GM21619 (cell line): ENCODE measurements at regions not wholly inside any gene's neighbourhood (a gene's known extent, or its start where the extent isn't known, plus 50 kb on each side); places are given as distances from the start of the nearest gene placed in this dataset.
A peak's percentile ranks its signal among the peaks of the same experiment; 100 is the strongest.
"Not testable (repeated sequence)": the region's sequence is repeated elsewhere in the genome, so short reads cannot be mapped to it uniquely, and the experiment has no call there.

Experiments
- ATAC-seq: cut with Tn5 transposase; IDR thresholded peaks from one replicate; pipeline ENCODE4 v1.9.1; 2021; ENCODE audit not compliant: unreplicated experiment

DNA sequence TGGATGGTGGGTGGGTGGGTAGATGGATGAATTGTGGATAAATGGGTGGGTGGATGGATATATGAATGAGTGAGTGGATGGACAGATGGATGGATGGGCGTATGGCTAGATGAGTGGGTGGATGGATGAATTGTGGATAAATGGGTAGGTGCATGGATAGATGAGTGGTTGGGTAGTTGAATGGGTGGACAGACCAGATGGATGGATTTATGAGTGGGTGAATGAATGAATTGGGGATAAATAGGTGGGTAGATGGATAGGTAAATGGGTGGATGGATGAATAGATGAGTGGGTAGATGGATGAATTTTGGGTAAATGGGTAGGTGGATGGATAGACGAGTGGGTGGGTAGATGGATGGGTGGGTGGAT lies 108.7 kb downstream of the NPIPB11 start:
- ATAC-seq: not testable (repeated sequence)

DNA sequence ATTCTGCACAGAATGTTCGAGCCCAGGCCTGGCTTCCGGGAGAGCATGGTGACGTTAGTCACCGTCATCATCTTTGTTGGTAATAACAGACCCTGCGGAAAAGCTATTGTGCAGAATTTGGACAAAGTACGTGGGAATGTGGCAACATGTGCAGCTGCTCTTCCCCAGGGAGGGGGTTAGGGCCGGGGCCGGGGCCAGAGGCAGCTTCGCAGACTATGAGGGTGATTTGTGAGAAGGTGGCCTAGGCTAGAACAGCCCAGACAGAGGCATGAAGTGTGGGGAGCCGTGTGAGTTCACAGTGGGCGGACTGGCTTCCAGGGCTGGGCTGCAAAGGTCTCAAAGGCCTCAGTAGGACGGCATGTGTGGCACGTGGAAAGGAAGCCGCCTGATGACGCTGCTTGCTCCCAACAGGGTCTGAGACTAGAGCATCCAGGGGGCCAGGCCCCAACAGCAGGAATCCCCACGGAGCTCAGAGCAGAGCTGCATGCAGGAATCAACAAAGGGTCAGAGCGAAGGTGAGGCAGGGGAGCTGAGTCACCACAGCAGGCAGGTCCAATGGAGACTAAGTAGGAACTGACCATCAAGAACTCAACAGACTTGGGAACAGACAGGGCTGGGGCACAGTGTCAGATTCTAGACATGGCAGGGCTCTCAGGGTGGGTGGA lies 109.2 kb downstream of the NPIPB11 start:
- not testable (repeated sequence) for ATAC-seq

DNA sequence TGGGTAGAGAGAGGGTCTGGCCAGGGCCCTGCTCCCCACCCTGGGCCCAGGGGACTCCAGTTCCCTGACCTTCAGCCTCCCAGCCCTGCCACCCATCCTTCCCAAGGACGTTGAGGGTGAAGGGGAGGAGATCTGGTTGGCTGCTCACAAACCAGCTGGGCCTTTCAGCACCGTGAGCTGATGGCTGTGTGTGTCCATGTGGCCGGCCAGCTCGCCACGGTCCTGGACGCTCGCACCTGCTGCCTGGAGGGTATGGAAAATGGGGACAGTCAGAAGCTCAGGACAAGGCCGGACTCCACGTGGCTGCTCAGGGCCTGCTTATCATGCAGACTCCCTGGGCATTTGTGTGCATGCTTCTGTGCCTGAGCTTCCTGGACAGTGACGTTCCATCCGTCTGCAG lies 110.3 kb downstream of the NPIPB11 start:
- not testable (repeated sequence) for ATAC-seq

DNA sequence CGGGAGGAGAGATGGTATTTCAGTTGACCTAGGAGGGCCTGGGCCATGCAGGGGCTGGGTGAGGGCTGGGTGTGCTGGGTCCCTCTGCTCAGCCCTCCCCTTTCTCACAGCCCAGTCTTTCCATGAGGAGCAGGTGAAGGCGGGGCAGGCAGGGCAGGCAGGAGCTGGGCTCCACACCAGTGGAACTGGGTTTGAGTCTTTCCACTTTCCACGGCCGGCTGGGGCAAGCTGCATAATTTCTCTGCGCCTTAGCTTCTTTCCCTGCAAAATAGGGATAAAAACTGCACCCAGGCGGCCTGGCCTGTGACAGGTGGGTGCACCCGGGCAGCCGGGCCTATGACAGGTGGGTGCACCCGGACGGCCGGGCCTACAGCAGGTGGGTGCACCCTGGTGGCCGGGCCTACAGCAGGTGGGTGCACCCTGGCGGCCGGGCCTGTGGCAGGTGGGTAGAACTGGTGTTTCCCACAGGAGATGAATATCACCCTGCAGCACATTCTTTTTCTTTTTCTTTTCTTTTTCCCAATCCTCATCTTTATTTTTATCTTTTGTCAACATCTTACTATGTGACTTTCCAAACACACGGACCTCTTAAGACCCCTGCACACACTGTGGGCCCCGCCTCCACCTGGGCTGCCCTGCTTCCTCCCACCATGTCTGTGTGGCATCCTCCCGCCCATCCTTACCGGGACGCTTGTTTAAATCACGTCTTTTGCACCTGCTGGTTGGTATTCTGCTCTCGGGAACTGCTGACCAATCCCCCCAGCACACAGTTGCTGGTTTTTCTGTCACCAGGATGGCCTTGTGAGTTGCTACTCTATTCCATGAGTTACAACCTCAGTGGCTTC lies 111.3 kb downstream of the NPIPB11 start:
- not testable (repeated sequence) for ATAC-seq

DNA sequence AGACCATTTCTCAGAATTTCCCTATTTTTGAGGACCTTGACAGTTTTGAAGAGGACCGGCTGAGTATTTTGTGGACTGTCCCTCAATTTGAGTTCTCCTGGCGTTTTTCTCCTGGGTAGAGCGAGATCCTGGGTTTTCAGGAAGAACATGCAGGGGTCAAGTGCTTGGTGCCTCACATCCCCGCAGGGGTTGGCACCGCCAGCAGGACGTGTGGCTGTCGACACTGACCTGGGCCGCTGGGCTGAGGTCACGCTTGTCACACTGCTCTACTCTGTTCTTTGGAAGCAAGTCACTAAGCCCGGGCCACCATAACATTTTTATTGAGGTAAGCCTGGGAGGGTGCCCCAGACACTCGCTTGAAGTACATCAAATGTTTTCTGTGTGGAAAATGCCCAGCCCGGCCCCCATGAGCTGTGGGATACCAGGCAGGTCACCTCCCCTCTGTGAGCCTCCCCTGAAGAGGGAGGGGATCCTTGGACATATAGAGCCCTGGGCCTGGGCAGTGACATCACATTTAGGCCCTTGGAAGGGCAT lies 112.0 kb downstream of the NPIPB11 start:
- not testable (repeated sequence) for ATAC-seq

DNA sequence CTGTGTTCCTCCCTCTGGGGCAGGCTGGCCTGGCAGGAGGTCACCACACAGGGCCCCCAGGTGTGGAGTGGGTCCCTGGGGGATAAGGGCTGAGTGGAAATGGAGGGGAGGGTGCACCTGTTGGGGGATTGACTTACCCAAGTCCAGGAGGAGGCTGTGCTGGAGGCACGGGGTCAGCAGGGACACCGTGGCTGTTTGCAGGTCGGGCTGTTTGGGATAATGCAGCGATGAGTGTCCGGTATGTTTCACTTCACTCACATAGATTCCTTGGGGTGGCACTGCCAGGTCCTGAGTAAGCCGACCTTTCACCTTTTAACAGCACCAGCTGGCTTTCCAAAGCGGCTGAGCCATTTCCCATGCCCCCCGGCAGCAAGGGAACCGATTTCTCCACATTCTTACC lies 113.0 kb downstream of the NPIPB11 start:
- not testable (repeated sequence) for ATAC-seq

DNA sequence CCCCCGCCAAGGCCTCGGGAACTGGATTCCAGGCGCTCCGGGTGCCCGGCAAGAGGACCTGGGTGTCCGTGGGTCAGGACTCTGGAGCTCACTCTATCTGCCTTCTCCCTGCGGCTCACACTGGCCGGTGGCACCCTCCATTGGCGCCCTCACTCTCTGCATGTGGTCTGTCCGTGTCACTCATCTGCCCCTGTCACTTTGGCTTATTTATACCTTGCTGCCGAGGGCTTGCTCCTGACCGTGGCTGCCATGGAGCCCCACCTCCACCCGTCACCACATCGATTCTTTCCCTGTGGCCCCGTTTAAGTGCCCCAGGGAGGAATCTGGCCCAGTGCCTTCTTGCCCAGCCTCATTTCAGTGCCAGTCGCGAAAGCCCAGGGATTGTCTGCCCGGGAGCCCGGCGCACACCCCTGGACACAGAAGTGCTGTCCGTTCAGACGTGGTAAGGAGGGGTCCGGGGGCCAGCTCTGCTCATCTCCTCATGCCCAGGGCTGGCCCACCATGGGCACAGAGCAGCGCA lies 113.5 kb downstream of the NPIPB11 start:
- ATAC-seq: not testable (repeated sequence)

DNA sequence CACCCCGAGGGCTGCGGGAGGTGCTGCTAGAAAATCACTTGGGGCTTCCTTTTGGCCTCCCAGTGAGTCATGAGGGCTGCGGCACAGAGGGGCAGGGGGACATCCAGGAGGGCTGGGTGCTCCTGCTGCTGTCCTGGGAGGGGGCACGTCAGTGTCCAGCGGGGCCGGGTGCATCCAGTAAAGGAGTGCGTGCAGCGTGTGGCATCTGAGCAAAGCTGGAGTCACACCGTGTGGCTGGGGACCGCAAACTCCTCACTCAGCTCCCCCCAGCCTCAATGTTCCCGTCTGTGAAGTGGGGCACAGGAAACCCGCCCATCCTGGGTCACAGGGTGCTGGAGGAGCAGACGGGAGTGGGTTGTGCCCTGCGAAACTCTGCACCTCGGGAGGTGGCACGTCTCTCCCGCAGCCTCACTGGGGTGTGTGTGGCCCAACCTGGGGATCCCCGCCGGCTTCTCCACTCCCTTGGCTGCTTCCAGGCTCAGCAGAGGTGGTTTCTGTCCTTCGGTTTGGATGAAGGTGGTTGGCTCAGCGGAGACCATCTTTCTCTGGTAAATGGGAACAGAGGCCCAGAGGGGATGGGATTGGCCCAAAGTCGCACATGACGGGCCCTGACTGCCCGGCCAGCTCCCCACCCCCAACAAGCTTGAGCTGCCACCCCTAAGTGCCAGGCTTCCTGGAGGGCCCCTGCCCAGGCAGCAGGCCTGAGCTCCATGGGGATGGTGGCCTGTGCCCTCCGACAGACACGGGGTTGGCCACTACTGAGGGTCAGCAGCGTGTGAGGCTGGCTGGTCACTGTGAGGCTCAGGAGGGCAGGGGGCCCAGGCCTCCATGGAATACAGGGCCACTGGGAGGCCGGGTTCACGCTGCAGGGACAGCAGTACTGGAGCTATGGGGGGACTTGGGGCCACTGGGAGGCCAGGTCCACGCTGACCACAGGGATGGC lies 114.9 kb downstream of the NPIPB11 start:
- peak; percentile 26 for ATAC-seq

DNA sequence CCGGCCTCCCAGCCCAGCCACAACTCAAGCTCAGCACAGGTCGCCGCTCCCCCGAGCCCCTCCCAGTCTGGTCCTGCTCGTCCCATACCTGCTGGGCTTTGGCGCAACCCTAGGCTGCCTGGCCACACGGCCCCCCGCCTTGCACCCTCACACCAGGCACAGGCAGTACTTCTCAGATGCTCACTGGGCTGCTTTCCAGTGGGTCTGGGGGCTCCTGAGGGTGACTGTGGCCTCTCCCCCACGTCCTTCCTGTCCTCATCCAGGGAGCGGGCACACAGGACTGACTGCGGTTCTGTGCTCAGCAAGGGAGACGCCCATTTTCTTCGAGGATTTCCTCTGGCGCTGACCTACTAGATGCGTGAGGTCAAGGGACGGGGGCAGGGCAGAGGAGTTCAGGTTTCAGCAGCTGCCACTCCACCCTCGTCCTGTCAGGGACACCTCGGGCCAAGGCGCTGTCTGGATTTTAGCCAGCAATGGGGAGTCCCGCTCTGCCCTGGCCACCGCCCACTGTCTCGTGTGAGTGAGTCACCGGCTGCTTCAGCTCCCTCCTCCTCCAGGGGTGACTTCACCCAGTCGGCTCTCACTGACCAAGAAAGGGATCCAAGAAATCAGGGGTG lies 115.8 kb downstream of the NPIPB11 start:
- ATAC-seq: peak; percentile 67

DNA sequence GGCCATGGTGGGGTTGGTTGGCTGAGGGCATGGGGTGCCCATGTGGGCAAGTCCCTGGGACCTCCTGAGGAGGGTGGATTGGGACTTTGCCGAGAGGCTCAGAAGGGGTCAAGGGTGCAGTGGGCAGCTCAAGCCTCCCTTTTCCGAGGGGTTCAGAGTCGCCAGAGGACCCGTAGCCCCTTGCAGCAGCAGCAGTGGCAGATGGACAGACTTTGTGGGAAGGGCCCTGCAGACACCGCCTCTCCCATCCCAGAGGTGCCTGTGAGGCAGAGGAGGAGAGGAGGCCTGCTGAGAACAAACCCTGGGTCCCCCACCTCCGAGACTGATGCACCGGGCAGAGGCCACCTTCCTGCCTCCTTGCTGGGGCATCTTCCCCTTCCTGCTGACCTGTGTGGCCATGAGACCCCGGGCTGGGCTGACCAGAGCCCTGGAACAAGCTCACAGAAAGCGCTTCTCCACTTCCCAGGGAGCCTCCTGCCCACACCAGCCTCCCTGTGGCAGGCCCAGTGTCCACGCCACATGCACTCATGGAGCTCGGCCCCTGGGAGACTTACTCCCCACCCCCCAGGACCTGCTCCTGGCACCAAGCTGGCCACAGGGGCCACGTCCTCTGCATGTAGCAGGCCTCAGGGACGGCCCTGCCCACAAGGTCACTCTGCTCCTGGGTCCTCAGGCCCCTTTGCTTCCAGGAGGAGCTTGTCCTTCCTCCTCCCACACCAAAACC lies 116.8 kb downstream of the NPIPB11 start:
- not testable (repeated sequence) for ATAC-seq

DNA sequence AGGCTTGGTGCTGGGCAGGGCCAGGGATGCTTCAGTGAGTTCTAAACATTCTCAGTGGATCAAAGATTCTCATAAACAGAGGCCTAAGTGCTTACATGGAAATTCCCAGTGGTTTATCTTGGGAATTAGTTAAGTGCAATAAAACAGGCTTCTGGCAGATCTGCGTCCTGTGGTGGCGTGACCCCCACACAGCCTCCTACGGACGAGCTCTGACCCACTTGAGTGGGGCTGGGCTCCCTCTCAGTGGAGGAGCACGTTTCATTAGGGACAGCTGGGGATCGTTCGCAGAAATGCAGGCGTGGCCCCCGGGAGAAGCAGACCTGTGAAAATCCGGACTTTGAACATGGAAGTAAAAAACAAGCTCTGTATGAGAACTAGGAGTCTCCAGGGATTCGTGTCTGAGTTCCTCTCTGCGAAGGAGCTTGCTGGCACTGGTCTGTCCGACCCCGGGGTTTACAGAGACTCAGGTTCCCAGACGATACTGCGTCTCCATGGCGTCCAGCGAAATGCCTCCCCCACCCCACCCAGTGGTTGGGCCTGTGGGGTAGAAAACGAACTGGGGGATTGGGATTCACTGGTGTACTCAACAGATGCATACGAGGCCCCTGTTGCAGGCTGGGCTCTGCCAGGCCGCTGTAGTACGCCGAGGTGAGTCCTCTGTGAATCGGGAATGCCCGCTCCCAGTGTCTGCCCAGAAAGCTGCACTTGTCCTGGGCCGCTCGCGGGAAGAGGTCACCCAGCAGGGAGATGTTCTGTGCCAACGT lies 117.6 kb downstream of the NPIPB11 start:
- not testable (repeated sequence) for ATAC-seq

DNA sequence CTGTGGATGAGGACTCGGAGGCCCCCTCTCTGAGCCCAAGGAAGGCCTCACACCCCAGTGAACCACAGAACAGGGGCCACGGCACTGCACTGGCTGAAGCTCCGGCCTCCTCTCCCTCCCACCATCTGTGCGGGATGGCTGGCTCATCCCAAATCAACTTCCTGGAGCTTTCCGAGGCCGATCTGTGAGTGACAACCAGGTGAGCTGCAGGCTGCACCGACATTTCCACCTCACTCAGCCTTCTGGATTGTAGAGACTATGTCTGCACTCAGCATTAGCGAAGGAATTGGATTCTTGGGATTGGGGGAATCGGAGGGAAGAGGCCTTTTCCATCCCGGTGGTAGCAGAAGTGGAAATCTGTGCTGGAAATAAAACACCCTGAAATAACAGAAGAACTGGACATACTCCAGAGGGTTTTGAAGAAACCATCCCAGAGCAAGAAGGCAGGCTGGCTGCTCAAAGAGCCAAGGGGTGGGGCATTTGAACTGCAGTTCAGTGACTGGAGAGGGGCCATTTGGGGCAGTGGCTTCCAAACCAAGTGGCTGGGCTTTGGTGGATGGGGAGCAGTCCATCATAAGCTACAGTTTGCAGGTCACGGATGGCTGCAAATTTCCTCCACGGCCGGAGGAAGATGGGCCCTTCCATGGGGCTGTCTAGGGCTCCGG lies 118.5 kb downstream of the NPIPB11 start:
- not testable (repeated sequence) for ATAC-seq

DNA sequence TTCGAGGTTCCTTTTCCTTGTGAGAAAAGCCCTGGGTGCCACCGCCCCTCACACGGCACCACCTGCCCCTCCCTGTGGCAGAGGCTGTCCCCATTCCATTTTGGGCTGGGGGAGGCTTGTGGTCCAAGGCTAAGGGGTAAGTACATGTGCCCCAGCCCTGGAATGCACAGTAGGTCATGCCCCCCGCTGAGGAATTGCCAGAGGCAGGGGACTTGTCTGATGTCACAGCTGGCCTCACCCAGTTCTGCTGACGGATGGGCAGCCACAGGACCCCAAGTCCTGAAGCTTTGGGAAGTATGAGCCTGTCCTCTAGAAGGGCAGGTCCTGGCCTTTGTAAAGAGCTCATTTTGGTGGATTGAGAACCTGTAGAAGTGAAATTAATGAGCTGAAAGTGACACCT lies 119.3 kb downstream of the NPIPB11 start:
- ATAC-seq: not testable (repeated sequence)

DNA sequence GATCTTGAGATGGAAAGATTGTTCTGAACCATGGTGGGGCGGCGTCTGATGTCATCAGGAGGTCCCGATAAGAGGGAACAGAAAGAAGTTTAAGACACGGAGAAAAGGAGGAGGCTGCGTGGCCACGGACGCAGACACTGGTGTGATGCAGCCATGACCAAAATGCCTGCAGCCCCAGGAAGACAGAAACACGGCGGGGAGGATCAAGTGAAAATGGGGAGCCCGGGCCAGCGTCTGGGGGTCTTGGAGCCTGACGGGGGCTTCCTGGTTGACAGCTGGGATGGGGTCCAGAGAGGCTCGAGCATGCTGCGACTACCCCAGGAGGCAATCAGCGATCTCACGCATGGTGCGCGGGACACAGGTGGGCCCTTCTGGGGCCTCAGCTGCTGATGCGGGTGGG lies 119.7 kb downstream of the NPIPB11 start:
- ATAC-seq: not testable (repeated sequence)

DNA sequence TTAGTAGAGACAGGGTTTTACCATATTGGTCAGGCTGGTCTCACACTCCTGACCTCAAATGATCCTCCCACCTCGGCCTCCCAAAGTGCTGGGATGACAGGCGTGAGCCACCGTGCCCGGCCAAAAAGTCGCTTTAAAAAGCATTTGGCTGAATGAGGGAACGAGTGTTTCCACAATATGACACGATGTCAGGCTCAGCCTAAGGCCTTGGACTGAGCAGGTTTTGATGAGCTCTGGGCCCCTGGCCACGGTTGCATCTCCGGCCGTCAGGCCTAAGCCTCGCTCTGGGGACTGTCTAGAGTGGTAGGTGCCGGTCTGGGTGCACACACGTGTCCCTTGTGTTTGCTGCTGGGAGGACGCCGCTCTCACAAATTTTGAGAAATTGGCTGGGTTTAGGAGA lies 120.3 kb downstream of the NPIPB11 start:
- ATAC-seq: not testable (repeated sequence)

DNA sequence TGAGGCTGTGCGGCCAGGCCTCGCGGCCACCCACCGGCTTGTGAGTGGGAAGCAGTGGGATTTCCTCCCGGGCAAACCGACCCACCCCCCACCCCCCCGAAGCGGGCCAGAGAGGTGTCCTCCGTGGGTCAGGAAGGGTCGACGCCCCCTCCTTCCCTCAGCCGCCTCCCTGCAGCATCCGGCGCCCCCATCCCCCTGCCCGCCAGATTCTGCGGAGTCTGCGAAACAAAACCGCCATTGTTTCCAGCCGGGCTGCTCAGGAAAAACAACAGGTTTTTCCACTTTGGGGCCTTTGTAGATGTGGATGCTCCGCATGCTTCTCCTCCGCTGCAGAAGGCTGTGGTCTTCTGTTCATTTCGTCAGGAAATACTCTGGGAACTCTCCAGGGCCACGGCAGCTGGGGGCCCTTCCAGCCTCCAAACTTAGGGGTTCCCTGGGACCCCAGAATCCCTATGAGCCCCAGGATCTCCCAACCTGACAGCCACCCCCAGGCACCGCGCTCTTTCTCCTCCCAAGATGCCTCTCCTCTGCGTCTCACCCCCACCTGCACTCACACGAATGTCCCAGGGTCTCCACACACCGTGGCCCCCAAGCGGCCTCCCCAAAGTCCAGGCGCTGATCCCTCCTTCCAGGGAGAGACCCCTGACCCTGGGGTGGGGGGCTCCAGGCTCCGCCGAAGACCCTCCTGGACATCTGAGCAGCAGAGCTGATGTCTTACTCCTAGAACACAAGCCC lies 121.2 kb downstream of the NPIPB11 start:
- not testable (repeated sequence) for ATAC-seq

DNA sequence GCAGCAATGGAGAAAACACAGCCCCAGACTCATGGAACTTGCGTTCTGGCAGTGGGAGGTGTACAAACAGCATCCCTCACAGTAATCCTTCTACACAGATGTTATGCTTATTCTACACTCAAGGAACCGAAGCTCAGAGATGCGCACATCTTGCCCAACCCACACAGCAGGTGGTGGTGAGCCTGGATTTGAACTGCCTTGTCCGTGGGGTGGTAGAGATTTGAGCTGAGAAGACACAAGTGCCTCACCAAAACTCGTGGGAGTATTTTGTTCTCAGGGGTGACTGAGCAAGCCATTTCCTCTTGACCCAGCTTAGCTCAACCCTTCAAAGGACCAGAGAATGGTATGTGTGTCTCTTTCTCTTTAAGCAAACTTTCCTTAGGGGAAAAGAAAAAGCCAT lies 121.8 kb downstream of the NPIPB11 start:
- ATAC-seq: not testable (repeated sequence)

DNA sequence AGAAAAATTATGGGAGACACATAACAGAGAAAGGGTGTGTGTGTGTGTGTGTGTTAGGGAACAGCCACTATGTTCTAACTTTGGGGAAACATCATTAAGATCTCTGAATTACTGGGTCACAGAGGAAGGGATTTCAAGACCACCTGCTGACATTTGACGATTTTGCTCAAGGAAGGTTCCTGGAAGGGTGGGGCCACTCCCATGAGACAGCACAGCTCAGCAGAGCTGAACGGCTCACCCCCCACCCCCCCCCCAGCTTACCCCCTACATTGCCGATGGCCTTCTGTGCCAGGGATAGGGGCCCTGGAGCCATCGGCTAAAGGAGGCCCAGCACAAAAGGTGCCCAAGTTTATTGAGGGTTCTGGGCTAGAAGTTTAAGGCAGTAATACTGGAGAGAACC lies 122.4 kb downstream of the NPIPB11 start:
- ATAC-seq: not testable (repeated sequence)
